Neural cell (in vitro differentiated cells): ENCODE measurements at regions not wholly inside any gene's neighbourhood (a gene's known extent, or its start where the extent isn't known, plus 50 kb on each side); places are given as distances from the start of the nearest gene placed in this dataset.

Experiments
- H2AFZ ChIP-seq: fragments of 200-600, 300-800 bp; sonication (generic), shearing (Covaris generic); 2 replicates; pipeline ENCODE4 v1.6.0; 2014; ENCODE audit warnings: low read depth, mild to moderate bottlenecking, antibody characterized with exemption, low read length, moderate library complexity
- H3F3A ChIP-seq: fragments of 200-600 bp; shearing (Covaris generic); 2 replicates; pipeline ENCODE4 v1.6.1; 2016; ENCODE audit warnings: mild to moderate bottlenecking, moderate library complexity, mixed read lengths, antibody characterized with exemption, low read length; ENCODE audit not compliant: insufficient read depth, poor library complexity, severe bottlenecking
- H3K27ac ChIP-seq: fragments of 200-600, 300-800 bp; sonication (generic), shearing (Covaris generic); 2 replicates; pipeline ENCODE4 v1.5.1; 2014; ENCODE audit warnings: mild to moderate bottlenecking, low read length, moderate library complexity
- H3K27me3 ChIP-seq: fragments of 300-800, 200-600 bp; sonication (generic), shearing (Covaris generic); 2 replicates; pipeline ENCODE4 v1.6.0; 2014; ENCODE audit warnings: mild to moderate bottlenecking, low read depth, low read length, moderate library complexity; ENCODE audit not compliant: insufficient read depth
- H3K36me3 ChIP-seq: fragments of 300-800, 200-600 bp; sonication (generic), shearing (Covaris generic); 2 replicates; pipeline ENCODE4 v1.5.1; 2014; ENCODE audit warnings: mild to moderate bottlenecking, antibody characterized with exemption, low read length, moderate library complexity; ENCODE audit not compliant: insufficient read depth
- H3K4me2 ChIP-seq: fragments of 300-800, 200-600 bp; sonication (generic), shearing (Covaris generic); 2 replicates; pipeline ENCODE4 v1.6.0; 2014; ENCODE audit warnings: mild to moderate bottlenecking, low read length
- H3K4me3 ChIP-seq: fragments of 300-800, 200-600 bp; sonication (generic), shearing (Covaris generic); 2 replicates; pipeline ENCODE4 v1.5.1; 2014; ENCODE audit warnings: mild to moderate bottlenecking, low read length, moderate library complexity
- H3K79me2 ChIP-seq: fragments of 200-600 bp; shearing (Covaris generic); replicated peaks from 2 replicates; pipeline ENCODE4 v1.6.0; 2014; ENCODE audit warnings: mild to moderate bottlenecking, low read length, moderate library complexity; ENCODE audit not compliant: insufficient read depth
- H3K9ac ChIP-seq: fragments of 300-800, 200-600 bp; sonication (generic), shearing (Covaris generic); 2 replicates; pipeline ENCODE4 v1.6.1; 2016; ENCODE audit warnings: mild to moderate bottlenecking, low read length, mixed read lengths
- H3K9me2 ChIP-seq: fragments of 200-600 bp; shearing (Covaris generic); 2 replicates; pipeline ENCODE4 v1.6.1; 2016; ENCODE audit warnings: mild to moderate bottlenecking, low read length, mixed read lengths; ENCODE audit not compliant: insufficient read depth
- H3K9me3 ChIP-seq: fragments of 200-600, 300-800 bp; sonication (generic), shearing (Covaris generic); 2 replicates; pipeline ENCODE4 v1.6.1; 2016; ENCODE audit warnings: mild to moderate bottlenecking, mixed run types, low read length, moderate library complexity, mixed read lengths
- H4K20me1 ChIP-seq: fragments of 200-600 bp; shearing (Covaris generic); 2 replicates; pipeline ENCODE4 v1.6.1; 2016; ENCODE audit warnings: mild to moderate bottlenecking, mixed run types; ENCODE audit not compliant: insufficient read depth
- EP300 ChIP-seq: fragments of 450-650 bp; conservative IDR thresholded peaks from 2 replicates; pipeline ENCODE4 v1.6.1; 2014; ENCODE audit warnings: antibody characterized with exemption, mild to moderate bottlenecking, moderate library complexity; ENCODE audit not compliant: poor library complexity, severe bottlenecking
- EZH2 ChIP-seq: fragments of 200-600, 300-800 bp; shearing (Covaris generic), sonication (generic); IDR thresholded peaks from 2 replicates; pipeline ENCODE4 v1.6.1; 2014; ENCODE audit warnings: antibody characterized with exemption, low read length, borderline replicate concordance, mild to moderate bottlenecking; ENCODE audit not compliant: insufficient read depth, poor library complexity, severe bottlenecking
- MXI1 ChIP-seq: fragments of 450-650 bp; conservative IDR thresholded peaks from 2 replicates; pipeline ENCODE4 v1.6.1; 2014; ENCODE audit warnings: antibody characterized with exemption, mild to moderate bottlenecking; ENCODE audit not compliant: poor library complexity, severe bottlenecking
- POLR2AphosphoS5 ChIP-seq: IDR thresholded peaks from 2 replicates; pipeline ENCODE4 v1.6.1; 2012
- RAD21 ChIP-seq: fragments of 450-650 bp; conservative IDR thresholded peaks from 2 replicates; pipeline ENCODE4 v1.6.1; 2014; ENCODE audit warnings: antibody characterized with exemption, mild to moderate bottlenecking, moderate library complexity
- SMC3 ChIP-seq: fragments of 450-650 bp; conservative IDR thresholded peaks from 2 replicates; pipeline ENCODE4 v1.6.1; 2014; ENCODE audit warnings: antibody characterized with exemption, mild to moderate bottlenecking, moderate library complexity; ENCODE audit not compliant: poor library complexity
- TAF1 ChIP-seq: IDR thresholded peaks from 2 replicates; pipeline ENCODE4 v1.6.1; 2012; ENCODE audit warnings: low read depth
- TF ChIP-seq, protein P1 (sequence below): IDR thresholded peaks from 2 replicates; pipeline ENCODE4 v1.6.1; 2012; ENCODE audit warnings: borderline replicate concordance
- TF ChIP-seq, protein P2 (sequence below): fragments of 450-650 bp; IDR thresholded peaks from 2 replicates; pipeline ENCODE4 v1.5.1; 2014; ENCODE audit warnings: antibody characterized with exemption, mild to moderate bottlenecking, moderate library complexity; ENCODE audit not compliant: poor library complexity, severe bottlenecking

DNA sequence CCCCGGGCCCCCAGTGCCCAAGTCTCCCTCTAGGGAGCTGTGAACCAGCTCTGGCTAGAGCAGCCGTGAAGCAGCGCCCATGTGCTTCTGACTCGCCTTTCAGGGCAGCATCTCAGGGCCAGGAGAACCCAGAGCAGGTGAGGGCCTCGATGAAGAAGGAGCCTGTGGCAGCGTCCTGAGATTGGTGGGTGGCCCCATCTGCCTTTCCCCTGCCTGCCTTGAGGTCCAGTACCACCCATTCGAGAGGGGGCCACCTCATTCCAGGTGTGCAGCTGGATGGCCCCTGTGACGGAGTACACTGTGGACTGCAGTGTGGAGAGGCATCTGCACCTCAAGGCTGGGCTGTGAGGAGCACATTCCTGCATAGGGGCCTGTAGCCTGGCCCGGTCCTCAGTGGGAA is 167.3 kb upstream of the ZNF267 start:
- Histone ChIP-seq H3K36me3 (no peaks in the 10 kb centered on the region), H3K79me2 (peaks cover 7% of the 10 kb centered on the region), H3K9me3 (no peaks in the 10 kb centered on the region), H3F3A (no peaks in the 10 kb centered on the region), H3K9ac (no peak overlapping the region), H4K20me1 (no peaks in the 10 kb centered on the region), H3K9me2 (no peaks in the 10 kb centered on the region), H3K27me3 (no peaks in the 10 kb centered on the region), H3K27ac (no peak overlapping the region), H2AFZ (no peak overlapping the region), H3K4me2 (no peak overlapping the region), H3K4me3 (no peak overlapping the region)
- no peak for TF ChIP-seq SMC3
- no peak for TF ChIP-seq EP300
- TF ChIP-seq POLR2AphosphoS5: no peak
- TF ChIP-seq MXI1: no peak
- TF ChIP-seq, protein P1, sequence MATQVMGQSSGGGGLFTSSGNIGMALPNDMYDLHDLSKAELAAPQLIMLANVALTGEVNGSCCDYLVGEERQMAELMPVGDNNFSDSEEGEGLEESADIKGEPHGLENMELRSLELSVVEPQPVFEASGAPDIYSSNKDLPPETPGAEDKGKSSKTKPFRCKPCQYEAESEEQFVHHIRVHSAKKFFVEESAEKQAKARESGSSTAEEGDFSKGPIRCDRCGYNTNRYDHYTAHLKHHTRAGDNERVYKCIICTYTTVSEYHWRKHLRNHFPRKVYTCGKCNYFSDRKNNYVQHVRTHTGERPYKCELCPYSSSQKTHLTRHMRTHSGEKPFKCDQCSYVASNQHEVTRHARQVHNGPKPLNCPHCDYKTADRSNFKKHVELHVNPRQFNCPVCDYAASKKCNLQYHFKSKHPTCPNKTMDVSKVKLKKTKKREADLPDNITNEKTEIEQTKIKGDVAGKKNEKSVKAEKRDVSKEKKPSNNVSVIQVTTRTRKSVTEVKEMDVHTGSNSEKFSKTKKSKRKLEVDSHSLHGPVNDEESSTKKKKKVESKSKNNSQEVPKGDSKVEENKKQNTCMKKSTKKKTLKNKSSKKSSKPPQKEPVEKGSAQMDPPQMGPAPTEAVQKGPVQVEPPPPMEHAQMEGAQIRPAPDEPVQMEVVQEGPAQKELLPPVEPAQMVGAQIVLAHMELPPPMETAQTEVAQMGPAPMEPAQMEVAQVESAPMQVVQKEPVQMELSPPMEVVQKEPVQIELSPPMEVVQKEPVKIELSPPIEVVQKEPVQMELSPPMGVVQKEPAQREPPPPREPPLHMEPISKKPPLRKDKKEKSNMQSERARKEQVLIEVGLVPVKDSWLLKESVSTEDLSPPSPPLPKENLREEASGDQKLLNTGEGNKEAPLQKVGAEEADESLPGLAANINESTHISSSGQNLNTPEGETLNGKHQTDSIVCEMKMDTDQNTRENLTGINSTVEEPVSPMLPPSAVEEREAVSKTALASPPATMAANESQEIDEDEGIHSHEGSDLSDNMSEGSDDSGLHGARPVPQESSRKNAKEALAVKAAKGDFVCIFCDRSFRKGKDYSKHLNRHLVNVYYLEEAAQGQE: no peak
- no peak for TF ChIP-seq EZH2
- no peak for TF ChIP-seq RAD21
- no peak for TF ChIP-seq TAF1
- TF ChIP-seq, protein P2, sequence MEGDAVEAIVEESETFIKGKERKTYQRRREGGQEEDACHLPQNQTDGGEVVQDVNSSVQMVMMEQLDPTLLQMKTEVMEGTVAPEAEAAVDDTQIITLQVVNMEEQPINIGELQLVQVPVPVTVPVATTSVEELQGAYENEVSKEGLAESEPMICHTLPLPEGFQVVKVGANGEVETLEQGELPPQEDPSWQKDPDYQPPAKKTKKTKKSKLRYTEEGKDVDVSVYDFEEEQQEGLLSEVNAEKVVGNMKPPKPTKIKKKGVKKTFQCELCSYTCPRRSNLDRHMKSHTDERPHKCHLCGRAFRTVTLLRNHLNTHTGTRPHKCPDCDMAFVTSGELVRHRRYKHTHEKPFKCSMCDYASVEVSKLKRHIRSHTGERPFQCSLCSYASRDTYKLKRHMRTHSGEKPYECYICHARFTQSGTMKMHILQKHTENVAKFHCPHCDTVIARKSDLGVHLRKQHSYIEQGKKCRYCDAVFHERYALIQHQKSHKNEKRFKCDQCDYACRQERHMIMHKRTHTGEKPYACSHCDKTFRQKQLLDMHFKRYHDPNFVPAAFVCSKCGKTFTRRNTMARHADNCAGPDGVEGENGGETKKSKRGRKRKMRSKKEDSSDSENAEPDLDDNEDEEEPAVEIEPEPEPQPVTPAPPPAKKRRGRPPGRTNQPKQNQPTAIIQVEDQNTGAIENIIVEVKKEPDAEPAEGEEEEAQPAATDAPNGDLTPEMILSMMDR: no peak

DNA sequence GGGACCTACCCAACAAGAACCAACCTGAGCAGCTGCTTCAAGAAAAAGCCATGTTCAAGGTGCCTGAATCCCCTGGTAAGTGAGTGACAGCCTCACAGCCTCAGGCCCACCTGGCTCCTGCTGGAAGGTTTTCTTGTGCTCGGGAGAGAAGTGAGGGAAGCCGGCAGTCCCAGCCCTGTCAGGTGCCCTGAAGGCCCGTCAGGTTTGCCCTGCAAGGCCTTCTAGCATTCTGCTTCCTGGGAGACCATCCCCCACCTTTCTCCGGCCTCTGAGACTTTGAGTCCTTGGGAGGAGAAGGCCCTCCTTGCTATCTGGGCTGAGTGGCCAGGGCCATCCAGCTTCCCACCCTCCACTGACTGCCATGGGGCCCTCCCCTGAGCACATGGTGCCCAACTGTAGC is 166.7 kb upstream of the ZNF267 start:
- no peaks in the 10 kb centered on the region for H3K36me3 ChIP-seq
- H3K4me2 ChIP-seq: no peak overlapping the region
- H2AFZ ChIP-seq: no peak overlapping the region
- no peak overlapping the region for H3K27ac ChIP-seq
- H3K79me2 ChIP-seq: peaks cover under 1% of the 10 kb centered on the region
- TF ChIP-seq EP300 (no peak), TAF1 (no peak), POLR2AphosphoS5 (no peak), MXI1 (no peak), SMC3 (no peak)
- TF ChIP-seq, protein P2: no peak
- H3F3A ChIP-seq: no peaks in the 10 kb centered on the region
- H4K20me1 ChIP-seq: no peaks in the 10 kb centered on the region
- no peaks in the 10 kb centered on the region for H3K9me2 ChIP-seq
- H3K9me3 ChIP-seq: no peaks in the 10 kb centered on the region
- H3K4me3 ChIP-seq: no peak overlapping the region
- H3K27me3 ChIP-seq: no peaks in the 10 kb centered on the region
- H3K9ac ChIP-seq: no peak overlapping the region
